HEK293 (cell line): ENCODE measurements at regions not wholly inside any gene's neighbourhood (a gene's known extent, or its start where the extent isn't known, plus 50 kb on each side); places are given as distances from the start of the nearest gene placed in this dataset.

Source experiments
- CTCF ChIA-PET: fragments of 350-600 bp; formaldehyde crosslinking; extraction: SDS; loops from one replicate; lab custom pipeline; 2021; ENCODE audit warnings: antibody characterized with exemption; lab: Yijun Ruan, JAX
- POLR2A ChIA-PET: fragments of 300-600 bp; formaldehyde crosslinking; extraction: SDS; loops from one replicate; lab custom pipeline; 2020; ENCODE audit warnings: antibody characterized with exemption, inconsistent platforms; lab: Yijun Ruan, JAX
- H3K27ac ChIP-seq: fragments of 200-500 bp; sonication (Bioruptor generic); 2 replicates; pipeline ENCODE4 v1.5.1; 2014; ENCODE audit warnings: low read depth, low read length, control low read depth, inconsistent platforms; ENCODE audit errors: extremely low read depth
- H3K36me3 ChIP-seq, 2 experiments: fragments of 200-500 bp in 1 of 2; sonication (Bioruptor generic) in 1 of 2; 1 replicate in 1 of 2; 2 replicates in 1 of 2; pipeline ENCODE4 v1.5.1; 2014 to 2017; ENCODE audit warnings: inconsistent platforms in 2 of 2, low read length in 2 of 2; ENCODE audit not compliant: control insufficient read depth in 2 of 2, insufficient read depth in 1 of 2
- H3K4me1 ChIP-seq: fragments of 200-500 bp; sonication (Bioruptor generic); 2 replicates; pipeline ENCODE4 v1.5.1; 2014; ENCODE audit warnings: mild to moderate bottlenecking, low read length, inconsistent platforms; ENCODE audit not compliant: control insufficient read depth, insufficient read depth
- H3K4me3 ChIP-seq: 2 replicates; pipeline ENCODE4 v1.5.1; 2011; ENCODE audit warnings: low read depth, mild to moderate bottlenecking, control low read depth, low read length, moderate library complexity
- H3K9me3 ChIP-seq: fragments of 200-500 bp; sonication (Bioruptor generic); 2 replicates; pipeline ENCODE4 v1.5.1; 2014; ENCODE audit warnings: low read depth, low read length, inconsistent platforms; ENCODE audit not compliant: control insufficient read depth, insufficient read depth
- BCL11A ChIP-seq: fragments of 450-650 bp; formaldehyde crosslinking; IDR thresholded peaks from 2 replicates; pipeline ENCODE4 v1.5.1; 2016; ENCODE audit warnings: low read depth, missing biosample characterization, missing genetic modification characterization
- FEZF1 ChIP-seq: fragments of 450-650 bp; formaldehyde crosslinking; IDR thresholded peaks from 2 replicates; pipeline ENCODE4 v1.5.1; 2016; ENCODE audit warnings: missing biosample characterization, missing genetic modification characterization
- GLIS2 ChIP-seq: fragments of 450-650 bp; formaldehyde crosslinking; IDR thresholded peaks from 2 replicates; pipeline ENCODE4 v1.5.1; 2016; ENCODE audit warnings: missing biosample characterization, missing genetic modification characterization
- HOXC10 ChIP-seq: sonication (generic); formaldehyde crosslinking; IDR thresholded peaks from 2 replicates; pipeline ENCODE4 v1.8.1; 2023; ENCODE audit warnings: mild to moderate bottlenecking, missing genetic modification reagents
- OSR2 ChIP-seq: fragments of 450-650 bp; formaldehyde crosslinking; IDR thresholded peaks from 2 replicates; pipeline ENCODE4 v1.5.1; 2016; ENCODE audit warnings: missing biosample characterization, missing genetic modification characterization
- TCF7L2 ChIP-seq: IDR thresholded peaks from 2 replicates; pipeline ENCODE4 v1.6.1; 2011; ENCODE audit warnings: low read depth, mild to moderate bottlenecking, inconsistent platforms, low read length, moderate library complexity, borderline replicate concordance
- ZFP37 ChIP-seq: fragments of 450-650 bp; formaldehyde crosslinking; IDR thresholded peaks from 2 replicates; pipeline ENCODE4 v1.5.1; 2016; ENCODE audit warnings: missing biosample characterization, missing genetic modification characterization
- ZNF140 ChIP-seq: fragments of 450-650 bp; formaldehyde crosslinking; IDR thresholded peaks from 2 replicates; pipeline ENCODE4 v1.5.1; 2016; ENCODE audit warnings: missing biosample characterization, missing genetic modification characterization
- ZNF16 ChIP-seq: fragments of 450-650 bp; formaldehyde crosslinking; IDR thresholded peaks from 2 replicates; pipeline ENCODE4 v1.5.1; 2016; ENCODE audit warnings: low read depth, missing biosample characterization, missing genetic modification characterization
- ZNF2 ChIP-seq: fragments of 450-650 bp; formaldehyde crosslinking; IDR thresholded peaks from 2 replicates; pipeline ENCODE4 v1.5.1; 2016; ENCODE audit warnings: missing biosample characterization, missing genetic modification characterization
- ZNF211 ChIP-seq: fragments of 450-650 bp; formaldehyde crosslinking; IDR thresholded peaks from 2 replicates; pipeline ENCODE4 v1.5.1; 2016; ENCODE audit warnings: low read depth, missing biosample characterization, missing genetic modification characterization
- ZNF221 ChIP-seq: fragments of 450-650 bp; formaldehyde crosslinking; IDR thresholded peaks from 2 replicates; pipeline ENCODE4 v1.5.1; 2017; ENCODE audit warnings: missing biosample characterization, missing genetic modification characterization, borderline replicate concordance
- ZNF292 ChIP-seq: fragments of 450-650 bp; formaldehyde crosslinking; IDR thresholded peaks from 2 replicates; pipeline ENCODE4 v1.5.1; 2016; ENCODE audit warnings: low read depth, missing biosample characterization, missing genetic modification characterization, borderline replicate concordance
- ZNF302 ChIP-seq: fragments of 450-650 bp; formaldehyde crosslinking; IDR thresholded peaks from 2 replicates; pipeline ENCODE4 v1.5.1; 2016; ENCODE audit warnings: missing biosample characterization, missing genetic modification characterization, low read depth
- ZNF324 ChIP-seq: fragments of 450-650 bp; formaldehyde crosslinking; IDR thresholded peaks from 2 replicates; pipeline ENCODE4 v1.5.1; 2016; ENCODE audit warnings: missing biosample characterization, missing genetic modification characterization
- ZNF335 ChIP-seq: fragments of 450-650 bp; formaldehyde crosslinking; conservative IDR thresholded peaks from 2 replicates; pipeline ENCODE4 v1.5.1; 2016; ENCODE audit warnings: missing biosample characterization, missing genetic modification characterization
- ZNF391 ChIP-seq: fragments of 450-650 bp; formaldehyde crosslinking; IDR thresholded peaks from 2 replicates; pipeline ENCODE4 v1.5.1; 2016; ENCODE audit warnings: low read depth, missing biosample characterization, missing genetic modification characterization, borderline replicate concordance
- ZNF423 ChIP-seq: fragments of 450-650 bp; formaldehyde crosslinking; IDR thresholded peaks from 2 replicates; pipeline ENCODE4 v1.5.1; 2016; ENCODE audit warnings: missing biosample characterization, missing genetic modification characterization
- ZNF596 ChIP-seq: fragments of 450-650 bp; IDR thresholded peaks from 2 replicates; pipeline ENCODE4 v1.5.0; 2018; ENCODE audit warnings: missing biosample characterization, mild to moderate bottlenecking, missing genetic modification characterization, moderate library complexity
- ZNF610 ChIP-seq: fragments of 450-650 bp; formaldehyde crosslinking; IDR thresholded peaks from 2 replicates; pipeline ENCODE4 v1.5.1; 2016; ENCODE audit warnings: missing biosample characterization, missing genetic modification characterization, borderline replicate concordance
- ZNF785 ChIP-seq: fragments of 450-650 bp; formaldehyde crosslinking; IDR thresholded peaks from 2 replicates; pipeline ENCODE4 v1.5.1; 2016; ENCODE audit warnings: missing biosample characterization, missing genetic modification characterization
- ZNF843 ChIP-seq: fragments of 450-650 bp; formaldehyde crosslinking; IDR thresholded peaks from 2 replicates; pipeline ENCODE4 v1.5.1; 2016; ENCODE audit warnings: missing biosample characterization, missing genetic modification characterization
- ZSCAN16 ChIP-seq: fragments of 450-650 bp; formaldehyde crosslinking; IDR thresholded peaks from 2 replicates; pipeline ENCODE4 v1.5.1; 2016; ENCODE audit warnings: missing biosample characterization, missing genetic modification characterization
- TF ChIP-seq, protein P1 (sequence below): fragments of 450-650 bp; IDR thresholded peaks from 2 replicates; pipeline ENCODE4 v1.5.1; 2018; ENCODE audit warnings: missing biosample characterization, missing genetic modification characterization
- TF ChIP-seq, protein P2 (sequence below): fragments of 450-650 bp; formaldehyde crosslinking; IDR thresholded peaks from 2 replicates; pipeline ENCODE4 v1.5.1; 2016; ENCODE audit warnings: missing biosample characterization, missing genetic modification characterization
- TF ChIP-seq, protein P3 (sequence below): fragments of 450-650 bp; formaldehyde crosslinking; IDR thresholded peaks from 2 replicates; pipeline ENCODE4 v1.5.1; 2016; ENCODE audit warnings: missing biosample characterization, missing genetic modification characterization

DNA sequence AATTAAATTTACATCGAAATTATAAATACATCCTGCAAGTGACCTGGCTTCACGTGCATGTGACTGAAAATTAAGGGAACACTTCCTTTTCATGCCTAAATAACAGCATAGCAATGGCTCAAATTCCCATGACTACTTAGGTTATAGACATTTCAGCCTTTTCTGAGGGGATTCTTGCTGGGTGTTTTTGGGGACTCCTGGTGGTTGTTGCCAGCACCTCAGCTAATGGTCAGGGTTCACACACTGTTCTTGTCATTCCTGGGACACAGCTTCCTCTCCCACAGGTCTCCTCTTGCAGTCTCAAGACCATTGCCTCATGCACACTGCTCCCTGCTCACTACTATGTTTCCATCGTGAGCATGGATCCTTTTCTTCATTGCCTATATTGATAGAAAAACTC lies 148.9 kb upstream of the GLI3 start:
- Histone ChIP-seq H3K36me3 (no peaks in the 10 kb centered on the region), H3K4me1 (no peaks in the 10 kb centered on the region), H3K4me3 (no peak overlapping the region), H3K27ac (no peak overlapping the region), H3K9me3 (no peaks in the 10 kb centered on the region)
- TF ChIP-seq ZNF391 (tag by site-specific recombination) (no peak), ZNF140 (tag by site-specific recombination) (no peak), OSR2 (no peak), BCL11A (no peak)
- POLR2A ChIA-PET, result no interaction called here
- CTCF ChIA-PET, result no interaction called here

DNA sequence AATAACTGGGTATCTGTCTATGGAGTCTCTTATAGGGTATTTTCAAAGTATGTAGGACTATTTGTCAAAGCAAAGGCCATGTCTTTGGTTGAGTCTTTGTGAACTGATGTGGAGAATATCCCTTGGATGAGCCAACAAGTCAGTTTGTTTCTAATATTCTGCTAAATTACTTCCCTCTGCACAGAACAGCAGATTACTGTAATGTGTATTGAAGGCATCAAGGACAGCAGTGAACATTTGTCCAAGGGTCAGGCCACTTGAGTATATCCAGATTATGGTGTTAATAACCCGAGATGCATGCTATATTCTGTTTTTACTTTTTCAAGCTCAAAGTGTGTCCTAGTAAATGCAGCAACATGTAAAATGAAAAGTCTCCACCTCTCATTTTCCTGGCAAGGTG lies 144.2 kb upstream of the GLI3 start:
- Histone ChIP-seq H3K9me3 (no peaks in the 10 kb centered on the region), H3K4me3 (no peak overlapping the region), H3K4me1 (no peaks in the 10 kb centered on the region), H3K36me3 (no peaks in the 10 kb centered on the region), H3K27ac (no peak overlapping the region)
- no peak for TF ChIP-seq TCF7L2
- no peak for TF ChIP-seq ZNF221 (tag by site-specific recombination)
- TF ChIP-seq, protein P1, sequence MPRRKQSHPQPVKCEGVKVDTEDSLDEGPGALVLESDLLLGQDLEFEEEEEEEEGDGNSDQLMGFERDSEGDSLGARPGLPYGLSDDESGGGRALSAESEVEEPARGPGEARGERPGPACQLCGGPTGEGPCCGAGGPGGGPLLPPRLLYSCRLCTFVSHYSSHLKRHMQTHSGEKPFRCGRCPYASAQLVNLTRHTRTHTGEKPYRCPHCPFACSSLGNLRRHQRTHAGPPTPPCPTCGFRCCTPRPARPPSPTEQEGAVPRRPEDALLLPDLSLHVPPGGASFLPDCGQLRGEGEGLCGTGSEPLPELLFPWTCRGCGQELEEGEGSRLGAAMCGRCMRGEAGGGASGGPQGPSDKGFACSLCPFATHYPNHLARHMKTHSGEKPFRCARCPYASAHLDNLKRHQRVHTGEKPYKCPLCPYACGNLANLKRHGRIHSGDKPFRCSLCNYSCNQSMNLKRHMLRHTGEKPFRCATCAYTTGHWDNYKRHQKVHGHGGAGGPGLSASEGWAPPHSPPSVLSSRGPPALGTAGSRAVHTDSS (tag by site-specific recombination), result no peak
- ChIA-PET CTCF (interaction anchor here (0.6 kb wide), 1 partner anchor 342 kb away, joined by 3 read pairs; no protein-coding TSS in a partner anchor), POLR2A (no interaction called here)

DNA sequence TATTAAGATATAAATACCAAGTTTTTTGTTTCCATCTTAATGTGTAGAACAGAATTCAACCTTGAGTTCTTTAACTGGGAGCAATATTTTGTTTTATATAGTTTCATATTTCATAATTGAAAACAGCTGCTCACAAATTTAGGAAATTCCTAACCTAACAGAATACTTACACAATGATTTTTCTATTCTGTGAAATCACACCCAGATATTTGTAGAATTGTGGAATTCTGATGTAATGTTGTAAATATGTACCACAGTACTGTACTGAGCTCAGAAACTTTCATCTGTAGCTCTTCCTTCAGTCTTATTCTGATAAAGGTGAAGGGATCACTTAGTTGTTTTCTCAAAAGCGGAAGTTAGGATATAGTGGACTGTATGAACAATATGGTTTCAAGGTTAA lies 143.4 kb upstream of the GLI3 start:
- no peaks in the 10 kb centered on the region for H3K4me1 ChIP-seq
- ChIA-PET CTCF (interaction anchor here (0.6 to 0.9 kb wide), 2 partner anchors 10 to 27 kb away, joined by 3 read pairs; no protein-coding TSS in a partner anchor), POLR2A (no interaction called here)
- no peaks in the 10 kb centered on the region for H3K36me3 ChIP-seq
- no peak for TF ChIP-seq FEZF1 (tag by site-specific recombination)
- no peak for TF ChIP-seq HOXC10 (CRISPR knock-in tag)
- TF ChIP-seq ZNF610 (tag by site-specific recombination), result no peak
- TF ChIP-seq ZNF2 (tag by site-specific recombination), result no peak
- TF ChIP-seq ZNF302 (tag by site-specific recombination), result no peak
- no peak for TF ChIP-seq ZFP37 (tag by site-specific recombination)
- TF ChIP-seq ZNF211, result no peak
- no peak for TF ChIP-seq ZNF324 (tag by site-specific recombination)
- TF ChIP-seq ZNF596 (tag by site-specific recombination), result no peak
- no peaks in the 10 kb centered on the region for H3K9me3 ChIP-seq
- H3K4me3 ChIP-seq, result no peak overlapping the region
- no peak overlapping the region for H3K27ac ChIP-seq

DNA sequence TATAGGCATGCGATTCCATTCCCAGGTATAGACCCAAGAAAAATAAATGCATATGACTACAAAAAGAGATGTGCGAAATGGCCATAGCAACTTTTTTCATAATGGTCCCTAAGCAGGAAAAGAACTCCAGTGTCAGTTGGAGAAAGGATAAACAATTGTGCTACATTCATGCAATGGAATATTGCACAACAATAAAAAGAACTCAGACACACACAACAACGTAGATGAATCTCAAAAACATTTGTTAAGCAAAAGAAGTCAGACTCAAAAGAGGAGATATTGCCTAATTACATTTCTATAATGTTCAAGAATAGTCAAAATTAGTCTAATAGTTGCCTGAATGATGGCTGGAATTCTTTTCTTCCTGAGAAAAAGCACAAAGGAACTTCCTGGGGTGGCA lies 141.1 kb upstream of the GLI3 start:
- Histone ChIP-seq H3K4me1 (no peaks in the 10 kb centered on the region), H3K36me3 (no peaks in the 10 kb centered on the region), H3K27ac (no peak overlapping the region), H3K4me3 (no peak overlapping the region), H3K9me3 (no peaks in the 10 kb centered on the region)
- ChIA-PET CTCF (no interaction called here), POLR2A (interaction anchor here (0.6 kb wide), 1 partner anchor 78 kb away, joined by 3 read pairs; no protein-coding TSS in a partner anchor)
- TF ChIP-seq, protein P2, sequence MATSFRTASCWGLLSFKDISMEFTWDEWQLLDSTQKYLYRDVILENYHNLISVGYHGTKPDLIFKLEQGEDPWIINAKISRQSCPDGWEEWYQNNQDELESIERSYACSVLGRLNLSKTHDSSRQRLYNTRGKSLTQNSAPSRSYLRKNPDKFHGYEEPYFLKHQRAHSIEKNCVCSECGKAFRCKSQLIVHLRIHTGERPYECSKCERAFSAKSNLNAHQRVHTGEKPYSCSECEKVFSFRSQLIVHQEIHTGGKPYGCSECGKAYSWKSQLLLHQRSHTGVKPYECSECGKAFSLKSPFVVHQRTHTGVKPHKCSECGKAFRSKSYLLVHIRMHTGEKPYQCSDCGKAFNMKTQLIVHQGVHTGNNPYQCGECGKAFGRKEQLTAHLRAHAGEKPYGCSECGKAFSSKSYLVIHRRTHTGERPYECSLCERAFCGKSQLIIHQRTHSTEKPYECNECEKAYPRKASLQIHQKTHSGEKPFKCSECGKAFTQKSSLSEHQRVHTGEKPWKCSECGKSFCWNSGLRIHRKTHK (tag by site-specific recombination), result no peak
- TF ChIP-seq ZNF292 (tag by site-specific recombination) (no peak), ZNF843 (tag by site-specific recombination) (no peak), ZNF391 (tag by site-specific recombination) (no peak), GLIS2 (tag by site-specific recombination) (no peak), ZNF302 (tag by site-specific recombination) (no peak), ZNF785 (no peak), ZNF335 (tag by site-specific recombination) (no peak), ZSCAN16 (tag by site-specific recombination) (no peak), ZNF16 (tag by site-specific recombination) (no peak), ZNF423 (tag by site-specific recombination) (no peak)
- TF ChIP-seq, protein P3, sequence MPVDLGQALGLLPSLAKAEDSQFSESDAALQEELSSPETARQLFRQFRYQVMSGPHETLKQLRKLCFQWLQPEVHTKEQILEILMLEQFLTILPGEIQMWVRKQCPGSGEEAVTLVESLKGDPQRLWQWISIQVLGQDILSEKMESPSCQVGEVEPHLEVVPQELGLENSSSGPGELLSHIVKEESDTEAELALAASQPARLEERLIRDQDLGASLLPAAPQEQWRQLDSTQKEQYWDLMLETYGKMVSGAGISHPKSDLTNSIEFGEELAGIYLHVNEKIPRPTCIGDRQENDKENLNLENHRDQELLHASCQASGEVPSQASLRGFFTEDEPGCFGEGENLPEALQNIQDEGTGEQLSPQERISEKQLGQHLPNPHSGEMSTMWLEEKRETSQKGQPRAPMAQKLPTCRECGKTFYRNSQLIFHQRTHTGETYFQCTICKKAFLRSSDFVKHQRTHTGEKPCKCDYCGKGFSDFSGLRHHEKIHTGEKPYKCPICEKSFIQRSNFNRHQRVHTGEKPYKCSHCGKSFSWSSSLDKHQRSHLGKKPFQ, result no peak
